Loucy (cell line): ENCODE measurements at regions not wholly inside any gene's neighbourhood (a gene's known extent, or its start where the extent isn't known, plus 50 kb on each side); places are given as distances from the start of the nearest gene placed in this dataset.

ENCODE experiments used
- H2AFZ ChIP-seq: fragments of 200-600 bp; sonication (generic); 2 replicates; pipeline ENCODE4 v1.6.0; 2016; ENCODE audit warnings: antibody characterized with exemption, mild to moderate bottlenecking, low read length, moderate library complexity
- H3F3A ChIP-seq: fragments of 200-600 bp; 2 replicates; pipeline ENCODE4 v1.6.0; 2016; ENCODE audit warnings: antibody characterized with exemption, low read depth, mild to moderate bottlenecking
- H3K27me3 ChIP-seq: fragments of 200-600 bp; sonication (generic); 2 replicates; pipeline ENCODE4 v1.6.1; 2014; ENCODE audit warnings: low read length, mild to moderate bottlenecking; ENCODE audit not compliant: insufficient read depth, poor library complexity, severe bottlenecking
- H3K36me3 ChIP-seq: fragments of 200-600 bp; sonication (generic); 2 replicates; pipeline ENCODE4 v1.6.1; 2016; ENCODE audit warnings: low read length; ENCODE audit not compliant: insufficient read depth
- H3K4me1 ChIP-seq: fragments of 200-600 bp; sonication (generic); 2 replicates; pipeline ENCODE4 v1.5.1; 2014; ENCODE audit warnings: low read length, mild to moderate bottlenecking; ENCODE audit not compliant: insufficient read depth, poor library complexity, severe bottlenecking
- H3K4me2 ChIP-seq: fragments of 200-600 bp; sonication (generic); 2 replicates; pipeline ENCODE4 v1.6.0; 2014; ENCODE audit warnings: antibody characterized with exemption, low read length, low read depth, mild to moderate bottlenecking; ENCODE audit not compliant: poor library complexity, severe bottlenecking
- H3K4me3 ChIP-seq: fragments of 200-600 bp; sonication (generic); 2 replicates; pipeline ENCODE4 v1.5.1; 2014; ENCODE audit warnings: low read length, mild to moderate bottlenecking, mixed read lengths; ENCODE audit not compliant: poor library complexity, severe bottlenecking
- H3K79me2 ChIP-seq: fragments of 200-600 bp; sonication (generic); 2 replicates; pipeline ENCODE4 v1.6.1; 2014; ENCODE audit warnings: low read length; ENCODE audit not compliant: insufficient read depth
- H3K9ac ChIP-seq: fragments of 200-600 bp; sonication (generic); 2 replicates; pipeline ENCODE4 v1.6.0; 2014; ENCODE audit warnings: mild to moderate bottlenecking, low read depth, low read length, moderate library complexity; ENCODE audit not compliant: poor library complexity, severe bottlenecking
- H3K9me2 ChIP-seq: fragments of 200-600 bp; sonication (generic); replicated peaks from 2 replicates; pipeline ENCODE4 v1.6.1; 2016; ENCODE audit warnings: low read depth, low read length, mixed read lengths
- H3K9me3 ChIP-seq: fragments of 200-600 bp; sonication (generic); 2 replicates; pipeline ENCODE4 v1.6.1; 2014; ENCODE audit warnings: mild to moderate bottlenecking, antibody characterized with exemption, low read length, low read depth; ENCODE audit not compliant: insufficient read depth
- H4K20me1 ChIP-seq: fragments of 200-600 bp; sonication (generic); 2 replicates; pipeline ENCODE4 v1.6.0; 2014; ENCODE audit warnings: antibody characterized with exemption, low read length, mild to moderate bottlenecking; ENCODE audit not compliant: insufficient read depth, poor library complexity, severe bottlenecking
- EZH2phosphoT487 ChIP-seq: fragments of 200-600 bp; IDR thresholded peaks from 2 replicates; pipeline ENCODE4 v1.6.1; 2018; ENCODE audit warnings: antibody characterized with exemption, mild to moderate bottlenecking, moderate library complexity, borderline replicate concordance
- TF ChIP-seq, protein P1 (sequence below): fragments of 200-600 bp; sonication (generic); conservative IDR thresholded peaks from 2 replicates; pipeline ENCODE4 v1.5.1; 2014; ENCODE audit warnings: mild to moderate bottlenecking, antibody characterized with exemption, low read length

DNA sequence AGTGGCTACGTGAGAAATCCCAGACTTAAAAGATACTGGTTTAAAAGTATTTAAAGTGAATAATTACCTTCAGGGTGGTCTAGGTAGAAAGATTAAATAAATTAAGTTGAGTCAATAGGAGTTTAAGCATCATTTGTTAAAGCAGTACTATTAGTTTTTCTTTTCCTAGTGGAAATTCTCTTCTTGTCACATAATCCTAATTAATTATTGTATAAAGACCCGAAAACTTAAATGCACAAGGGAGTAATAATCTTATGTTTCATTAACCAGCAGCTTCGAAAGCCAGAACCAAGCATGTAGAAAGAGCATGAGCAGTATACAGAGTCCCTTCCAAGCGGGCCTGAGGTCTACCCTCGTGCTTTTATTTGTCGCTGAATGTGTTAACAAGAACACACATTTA lies 90.2 kb upstream of the SKOR2 start:
- no peaks in the 10 kb centered on the region for H3K27me3 ChIP-seq
- no peaks in the 10 kb centered on the region for H3K79me2 ChIP-seq
- H3K9me2 ChIP-seq, result no peaks in the 10 kb centered on the region
- H3K36me3 ChIP-seq, result no peaks in the 10 kb centered on the region
- no peak overlapping the region for H3K4me3 ChIP-seq
- no peak overlapping the region for H3K9ac ChIP-seq
- no peaks in the 10 kb centered on the region for H3F3A ChIP-seq
- no peaks in the 10 kb centered on the region for H4K20me1 ChIP-seq
- TF ChIP-seq EZH2phosphoT487, result no peak
- TF ChIP-seq, protein P1, sequence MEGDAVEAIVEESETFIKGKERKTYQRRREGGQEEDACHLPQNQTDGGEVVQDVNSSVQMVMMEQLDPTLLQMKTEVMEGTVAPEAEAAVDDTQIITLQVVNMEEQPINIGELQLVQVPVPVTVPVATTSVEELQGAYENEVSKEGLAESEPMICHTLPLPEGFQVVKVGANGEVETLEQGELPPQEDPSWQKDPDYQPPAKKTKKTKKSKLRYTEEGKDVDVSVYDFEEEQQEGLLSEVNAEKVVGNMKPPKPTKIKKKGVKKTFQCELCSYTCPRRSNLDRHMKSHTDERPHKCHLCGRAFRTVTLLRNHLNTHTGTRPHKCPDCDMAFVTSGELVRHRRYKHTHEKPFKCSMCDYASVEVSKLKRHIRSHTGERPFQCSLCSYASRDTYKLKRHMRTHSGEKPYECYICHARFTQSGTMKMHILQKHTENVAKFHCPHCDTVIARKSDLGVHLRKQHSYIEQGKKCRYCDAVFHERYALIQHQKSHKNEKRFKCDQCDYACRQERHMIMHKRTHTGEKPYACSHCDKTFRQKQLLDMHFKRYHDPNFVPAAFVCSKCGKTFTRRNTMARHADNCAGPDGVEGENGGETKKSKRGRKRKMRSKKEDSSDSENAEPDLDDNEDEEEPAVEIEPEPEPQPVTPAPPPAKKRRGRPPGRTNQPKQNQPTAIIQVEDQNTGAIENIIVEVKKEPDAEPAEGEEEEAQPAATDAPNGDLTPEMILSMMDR, result no peak
- H3K4me2 ChIP-seq, result no peak overlapping the region
- H3K4me1 ChIP-seq, result no peaks in the 10 kb centered on the region
- no peak overlapping the region for H2AFZ ChIP-seq
- H3K9me3 ChIP-seq, result no peaks in the 10 kb centered on the region

DNA sequence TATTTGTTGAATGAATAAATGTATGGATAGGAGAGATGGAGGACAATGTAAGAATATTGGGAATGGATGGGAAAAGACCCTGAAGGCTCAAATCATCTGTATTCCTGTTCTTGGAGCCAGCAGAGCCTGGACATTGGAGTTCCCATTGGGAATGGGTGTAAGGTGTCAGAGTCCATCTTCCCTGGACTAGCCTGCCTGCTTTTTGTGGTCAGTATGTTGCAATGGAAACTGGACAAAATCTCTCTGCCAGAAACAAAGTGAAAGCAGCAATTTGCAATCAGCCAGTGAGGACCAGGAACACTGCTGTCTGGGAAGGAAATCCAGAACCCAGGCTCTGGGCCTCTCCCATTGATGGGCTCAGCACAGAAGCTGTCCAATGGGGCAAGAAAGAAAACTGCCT lies 83.5 kb upstream of the SKOR2 start:
- H3K4me3 ChIP-seq, result no peak overlapping the region
- no peaks in the 10 kb centered on the region for H3K9me3 ChIP-seq

DNA sequence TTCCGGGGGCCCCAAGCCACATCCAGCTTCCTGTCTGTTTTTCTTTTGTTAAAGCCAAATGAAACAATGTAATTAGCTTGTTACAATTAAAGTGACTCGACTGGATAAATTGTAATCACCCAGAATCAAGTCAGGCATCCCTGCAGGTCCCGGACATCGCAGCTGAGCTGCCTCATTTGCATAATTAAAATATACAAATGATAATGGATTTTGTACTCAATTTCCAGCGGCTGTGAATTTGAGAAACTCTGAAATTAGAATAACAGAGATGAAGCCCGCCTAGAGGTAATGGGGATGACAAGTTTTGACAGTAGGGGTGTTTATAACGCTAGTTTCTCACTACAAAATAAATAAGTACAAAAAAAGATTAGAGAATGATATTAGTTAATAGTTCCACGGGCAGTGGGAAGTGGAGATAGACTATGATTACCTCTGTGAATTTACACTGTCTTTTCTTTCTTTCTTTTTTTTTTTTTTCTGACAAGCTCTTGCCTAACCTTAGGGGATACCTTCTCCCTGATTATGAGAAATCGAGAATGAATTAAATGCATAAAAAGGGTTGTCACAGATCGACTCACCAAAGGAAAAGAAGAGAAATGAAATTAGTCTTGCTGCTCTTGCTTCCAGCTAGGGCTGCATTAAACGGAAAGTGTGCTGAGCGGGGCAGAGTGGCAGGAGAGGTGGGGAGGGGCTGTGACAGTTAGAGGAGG lies 82.6 kb upstream of the SKOR2 start:
- no peaks in the 10 kb centered on the region for H3K4me1 ChIP-seq
- H3K9ac ChIP-seq, result no peak overlapping the region
- H3K9me2 ChIP-seq, result no peaks in the 10 kb centered on the region
- H4K20me1 ChIP-seq, result no peaks in the 10 kb centered on the region
- H3K79me2 ChIP-seq, result no peaks in the 10 kb centered on the region
- no peaks in the 10 kb centered on the region for H3K36me3 ChIP-seq
- no peaks in the 10 kb centered on the region for H3F3A ChIP-seq
- no peak overlapping the region for H3K4me3 ChIP-seq
- H3K27me3 ChIP-seq, result no peaks in the 10 kb centered on the region
- H3K4me2 ChIP-seq, result no peak overlapping the region
- no peak for TF ChIP-seq EZH2phosphoT487
- TF ChIP-seq, protein P1, result no peak
- no peak overlapping the region for H2AFZ ChIP-seq
- H3K9me3 ChIP-seq, result no peaks in the 10 kb centered on the region

More for the DNA sequence above, 83.5 kb upstream of the SKOR2 start:
- no peaks in the 10 kb centered on the region for H3K36me3 ChIP-seq
- TF ChIP-seq EZH2phosphoT487, result no peak
- TF ChIP-seq, protein P1, result no peak
- no peaks in the 10 kb centered on the region for H4K20me1 ChIP-seq
- no peaks in the 10 kb centered on the region for H3K9me2 ChIP-seq
- H2AFZ ChIP-seq, result no peak overlapping the region
- H3K79me2 ChIP-seq, result no peaks in the 10 kb centered on the region
- no peaks in the 10 kb centered on the region for H3K4me1 ChIP-seq
- H3K27me3 ChIP-seq, result no peaks in the 10 kb centered on the region
- H3K9ac ChIP-seq, result no peak overlapping the region
- H3K4me2 ChIP-seq, result no peak overlapping the region
- H3F3A ChIP-seq, result no peaks in the 10 kb centered on the region
